ENCODE measurements at regions not wholly inside any gene's neighbourhood (a gene's known extent, or its start where the extent isn't known, plus 50 kb on each side); places are given as distances from the start of the nearest gene placed in this dataset.

DNA sequence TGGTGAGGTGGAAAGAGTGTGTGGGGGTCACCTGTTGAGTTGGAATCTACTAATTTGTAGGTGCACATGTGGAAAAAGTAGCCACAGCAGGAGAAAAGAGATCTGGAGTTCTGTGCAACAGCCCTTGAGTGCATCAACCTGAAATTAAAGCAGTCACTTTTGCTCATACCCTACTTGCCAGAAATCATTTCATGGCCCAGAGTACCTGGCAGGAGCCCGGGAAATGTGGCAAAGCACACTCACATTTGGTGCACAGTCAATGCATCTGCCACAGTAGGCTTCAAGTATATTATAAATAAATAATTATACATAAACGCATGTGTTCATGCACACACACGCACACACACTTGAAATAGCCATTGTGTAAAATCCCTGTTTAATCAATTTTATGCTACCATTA, 203.0 kb downstream of the ICE1 start:
- TF ChIP-seq, protein P1, sequence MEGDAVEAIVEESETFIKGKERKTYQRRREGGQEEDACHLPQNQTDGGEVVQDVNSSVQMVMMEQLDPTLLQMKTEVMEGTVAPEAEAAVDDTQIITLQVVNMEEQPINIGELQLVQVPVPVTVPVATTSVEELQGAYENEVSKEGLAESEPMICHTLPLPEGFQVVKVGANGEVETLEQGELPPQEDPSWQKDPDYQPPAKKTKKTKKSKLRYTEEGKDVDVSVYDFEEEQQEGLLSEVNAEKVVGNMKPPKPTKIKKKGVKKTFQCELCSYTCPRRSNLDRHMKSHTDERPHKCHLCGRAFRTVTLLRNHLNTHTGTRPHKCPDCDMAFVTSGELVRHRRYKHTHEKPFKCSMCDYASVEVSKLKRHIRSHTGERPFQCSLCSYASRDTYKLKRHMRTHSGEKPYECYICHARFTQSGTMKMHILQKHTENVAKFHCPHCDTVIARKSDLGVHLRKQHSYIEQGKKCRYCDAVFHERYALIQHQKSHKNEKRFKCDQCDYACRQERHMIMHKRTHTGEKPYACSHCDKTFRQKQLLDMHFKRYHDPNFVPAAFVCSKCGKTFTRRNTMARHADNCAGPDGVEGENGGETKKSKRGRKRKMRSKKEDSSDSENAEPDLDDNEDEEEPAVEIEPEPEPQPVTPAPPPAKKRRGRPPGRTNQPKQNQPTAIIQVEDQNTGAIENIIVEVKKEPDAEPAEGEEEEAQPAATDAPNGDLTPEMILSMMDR (conservative IDR thresholded peaks at IDR 0.05) = no peak
- TF ChIP-seq ZFX (IDR thresholded peaks at IDR 0.05) = no peak
